IMR-90 (cell line): ENCODE measurements at regions not wholly inside any gene's neighbourhood (a gene's known extent, or its start where the extent isn't known, plus 50 kb on each side); places are given as distances from the start of the nearest gene placed in this dataset.

ENCODE experiments used
- ATAC-seq: fragments of 200-7000 bp; cut with Tn5 transposase; 2 replicates; pipeline ENCODE4 v1.9.1; 2020; ENCODE audit warnings: low read depth, mild to moderate bottlenecking, moderate library complexity
- BruUV-seq: library from RNA; stranded (reverse); fragments of 400-500 nt; replicated peaks from 2 replicates; lab custom pipeline; 2021; lab: Mats Ljungman, UMichigan
- CTCF ChIA-PET: fragments of 300-600 bp; formaldehyde crosslinking; extraction: SDS; loops from one replicate; lab custom pipeline; 2021; ENCODE audit warnings: antibody characterized with exemption; lab: Yijun Ruan, JAX
- POLR2A ChIA-PET: fragments of 300-600 bp; sonication (Branson Sonifier 250); formaldehyde crosslinking; loops from one replicate; lab custom pipeline; 2022; ENCODE audit warnings: antibody characterized with exemption; ENCODE audit not compliant: unreplicated experiment; lab: Charles Lee
- DNase-seq: peaks from one replicate; pipeline ENCODE4 v3.0.0; 2013
- H2AFZ ChIP-seq: replicated peaks from 2 replicates; pipeline ENCODE3; 2013; ENCODE audit warnings: low read length, mild to moderate bottlenecking; ENCODE audit not compliant: poor library complexity
- H2AK5ac ChIP-seq: 2 replicates; pipeline ENCODE4 v1.6.1; 2013; ENCODE audit warnings: low read depth, low read length, inconsistent platforms
- H2AK9ac ChIP-seq: replicated peaks from 2 replicates; pipeline ENCODE3; 2013; ENCODE audit warnings: mild to moderate bottlenecking, low read depth, low read length, moderate library complexity; ENCODE audit not compliant: poor library complexity
- H2BK120ac ChIP-seq: 2 replicates; pipeline ENCODE4 v1.6.1; 2013; ENCODE audit warnings: low read depth, low read length, inconsistent platforms
- H2BK15ac ChIP-seq: 3 replicates; pipeline ENCODE4 v1.6.1; 2013; ENCODE audit warnings: low read depth, low read length, inconsistent platforms
- H2BK20ac ChIP-seq: 2 replicates; pipeline ENCODE4 v1.6.1; 2013; ENCODE audit warnings: low read depth, mild to moderate bottlenecking, inconsistent platforms, low read length, moderate library complexity
- H2BK5ac ChIP-seq: 2 replicates; pipeline ENCODE4 v1.6.1; 2013; ENCODE audit warnings: mild to moderate bottlenecking, low read depth, low read length, inconsistent platforms; ENCODE audit not compliant: poor library complexity, severe bottlenecking
- H3K14ac ChIP-seq: replicated peaks from 2 replicates; pipeline ENCODE4 v1.6.1; 2013; ENCODE audit warnings: low read depth, low read length, inconsistent platforms
- H3K18ac ChIP-seq: 2 replicates; pipeline ENCODE4 v1.6.1; 2013; ENCODE audit warnings: low read depth, low read length, control low read depth
- H3K23ac ChIP-seq: 2 replicates; pipeline ENCODE4 v1.6.1; 2013; ENCODE audit warnings: low read depth, low read length, inconsistent platforms
- H3K27ac ChIP-seq: 2 replicates; pipeline ENCODE4 v1.5.1; 2013; ENCODE audit warnings: mild to moderate bottlenecking, control low read depth, low read length; ENCODE audit not compliant: insufficient read depth
- H3K27me3 ChIP-seq: 2 replicates; pipeline ENCODE4 v1.6.1; 2013; ENCODE audit warnings: low read length; ENCODE audit not compliant: control insufficient read depth, insufficient read depth
- H3K36me3 ChIP-seq: 2 replicates; pipeline ENCODE4 v1.6.1; 2013; ENCODE audit warnings: low read length, mixed read lengths; ENCODE audit not compliant: control insufficient read depth, insufficient read depth
- H3K4ac ChIP-seq: 2 replicates; pipeline ENCODE4 v1.6.1; 2013; ENCODE audit warnings: low read depth, low read length, inconsistent platforms
- H3K4me1 ChIP-seq: 2 replicates; pipeline ENCODE4 v1.6.1; 2013; ENCODE audit warnings: low read length, mixed read lengths; ENCODE audit not compliant: control insufficient read depth, insufficient read depth
- H3K4me2 ChIP-seq: 2 replicates; pipeline ENCODE4 v1.6.1; 2013; ENCODE audit warnings: low read depth, mild to moderate bottlenecking, control low read depth, low read length, moderate library complexity
- H3K4me3 ChIP-seq: 2 replicates; pipeline ENCODE4 v1.5.1; 2013; ENCODE audit warnings: low read depth, mild to moderate bottlenecking, control low read depth, low read length, moderate library complexity; ENCODE audit not compliant: insufficient read depth
- H3K56ac ChIP-seq: 2 replicates; pipeline ENCODE4 v1.6.1; 2013; ENCODE audit warnings: low read length, inconsistent platforms; ENCODE audit not compliant: insufficient read depth; ENCODE audit errors: extremely low read depth
- H3K79me1 ChIP-seq, 2 experiments: 2 replicates each; pipeline ENCODE4 v1.6.1; 2013; ENCODE audit warnings: low read length in 2 of 2, inconsistent platforms in 1 of 2, low read depth in 1 of 2
- H3K9ac ChIP-seq: 2 replicates; pipeline ENCODE4 v1.6.1; 2013; ENCODE audit warnings: low read depth, low read length, control low read depth
- H3K9me1 ChIP-seq: 2 replicates; pipeline ENCODE4 v1.6.1; 2013; ENCODE audit warnings: low read length, inconsistent platforms; ENCODE audit not compliant: insufficient read depth
- H3K9me3 ChIP-seq: 2 replicates; pipeline ENCODE4 v1.6.1; 2013; ENCODE audit warnings: low read length; ENCODE audit not compliant: control insufficient read depth, insufficient read depth
- H4K20me1 ChIP-seq: 2 replicates; pipeline ENCODE4 v1.6.1; 2013; ENCODE audit warnings: low read length, inconsistent platforms; ENCODE audit not compliant: insufficient read depth
- H4K5ac ChIP-seq: 2 replicates; pipeline ENCODE4 v1.6.1; 2013; ENCODE audit warnings: mild to moderate bottlenecking, low read depth, low read length, control low read depth
- H4K8ac ChIP-seq, 2 experiments: 2 replicates each; pipeline ENCODE4 v1.6.1; 2013; ENCODE audit warnings: low read depth in 2 of 2, low read length in 2 of 2, control low read depth in 1 of 2, inconsistent platforms in 1 of 2
- H4K91ac ChIP-seq: 2 replicates; pipeline ENCODE4 v1.6.1; 2013; ENCODE audit warnings: low read depth, low read length, inconsistent platforms; ENCODE audit not compliant: insufficient read depth
- BHLHE40 ChIP-seq: fragments of 150-350 bp; IDR thresholded peaks from 2 replicates; pipeline ENCODE4 v1.6.1; 2016; ENCODE audit warnings: mild to moderate bottlenecking, low read depth, low read length
- CEBPB ChIP-seq: IDR thresholded peaks from 2 replicates; pipeline ENCODE4 v1.6.1; 2012; ENCODE audit warnings: low read depth, low read length, improper control_type of control experiment
- CHD1 ChIP-seq: IDR thresholded peaks from 2 replicates; pipeline ENCODE4 v1.6.1; 2012; ENCODE audit warnings: low read depth, low read length, improper control_type of control experiment
- MAFK ChIP-seq: IDR thresholded peaks from 2 replicates; pipeline ENCODE4 v1.6.1; 2012; ENCODE audit warnings: low read depth, low read length, improper control_type of control experiment
- MAZ ChIP-seq: IDR thresholded peaks from 2 replicates; pipeline ENCODE4 v1.6.1; 2012; ENCODE audit warnings: low read depth, mild to moderate bottlenecking, low read length, improper control_type of control experiment, moderate library complexity, borderline replicate concordance
- MXI1 ChIP-seq: IDR thresholded peaks from 2 replicates; pipeline ENCODE4 v1.6.1; 2012; ENCODE audit warnings: low read depth, mild to moderate bottlenecking, low read length, moderate library complexity, borderline replicate concordance
- NFE2L2 ChIP-seq: fragments of 150-350 bp; IDR thresholded peaks from 2 replicates; pipeline ENCODE4 v1.6.1; 2016; ENCODE audit warnings: low read depth, mild to moderate bottlenecking, low read length
- POLR2A ChIP-seq: IDR thresholded peaks from 2 replicates; pipeline ENCODE4 v1.6.1; 2012; ENCODE audit warnings: mild to moderate bottlenecking, low read depth, low read length
- RAD21 ChIP-seq: IDR thresholded peaks from 2 replicates; pipeline ENCODE4 v1.6.1; 2012; ENCODE audit warnings: low read length, improper control_type of control experiment
- RCOR1 ChIP-seq: IDR thresholded peaks from 2 replicates; pipeline ENCODE4 v1.6.1; 2012; ENCODE audit warnings: mild to moderate bottlenecking, low read length, improper control_type of control experiment; ENCODE audit not compliant: insufficient replicate concordance
- RFX5 ChIP-seq: IDR thresholded peaks from 2 replicates; pipeline ENCODE4 v1.8.0; 2012; ENCODE audit warnings: low read depth, mild to moderate bottlenecking, low read length, moderate library complexity
- SMC3 ChIP-seq: fragments of 150-350 bp; IDR thresholded peaks from 2 replicates; pipeline ENCODE4 v1.6.1; 2016; ENCODE audit warnings: low read depth, mild to moderate bottlenecking, antibody characterized with exemption, low read length, moderate library complexity
- dilution Hi-C: fragments of 300-500 bp; cut with HindIII; formaldehyde crosslinking; loops from one replicate; pipeline ENCODE4 v1.14.3; 2018; ENCODE audit warnings: low sequenced_read_pairs; ENCODE audit not compliant: unreplicated experiment
- in situ Hi-C: fragments of 300-500 bp; cut with MboI; formaldehyde crosslinking; loops from 3 replicates; pipeline ENCODE4 v1.14.3; 2019; ENCODE audit warnings: low sequenced_read_pairs, inconsistent platforms, mixed read lengths
- intact Hi-C: fragments of 100-400 bp; cut with micrococcal nuclease; formaldehyde crosslinking; loops from 2 replicates; pipeline ENCODE4 v1.10.0; 2022
- TF ChIP-seq, protein P1 (sequence below): fragments of 150-350 bp; IDR thresholded peaks from 2 replicates; pipeline ENCODE4 v1.6.1; 2017; ENCODE audit warnings: mild to moderate bottlenecking, antibody characterized with exemption, low read length, low read depth
- TF ChIP-seq, protein P2 (sequence below): conservative IDR thresholded peaks from 2 replicates; pipeline ENCODE4 v1.5.1; 2012; ENCODE audit warnings: mild to moderate bottlenecking, low read depth, low read length, improper control_type of control experiment
- TF ChIP-seq, protein P3 (sequence below): fragments of 150-350 bp; IDR thresholded peaks from 2 replicates; pipeline ENCODE4 v1.6.1; 2016; ENCODE audit warnings: low read depth, mild to moderate bottlenecking, low read length, moderate library complexity, borderline replicate concordance

DNA sequence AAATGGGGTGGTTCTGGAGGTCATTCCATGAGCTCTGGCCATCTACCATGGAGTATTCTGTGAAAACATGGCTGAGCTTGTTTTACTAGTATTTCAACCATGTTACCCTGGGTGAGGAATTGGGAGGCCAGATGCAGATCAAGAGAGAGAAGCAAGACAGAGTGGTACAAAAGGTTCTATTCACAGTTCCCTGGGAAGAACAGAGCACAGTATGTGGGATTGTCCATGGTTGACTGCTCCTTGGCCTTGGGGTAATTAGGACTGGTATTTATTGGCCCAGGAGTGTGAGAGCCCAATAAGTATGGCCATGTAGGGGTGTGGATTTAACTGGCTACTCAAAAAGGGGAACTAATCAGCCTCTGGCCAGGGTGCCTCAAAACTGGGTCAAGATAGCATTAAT, 239.7 kb upstream of the GATB start:
- POLR2A ChIA-PET = no interaction called here
- no peak overlapping the region for H3K4ac ChIP-seq

More for the DNA sequence above, 239.7 kb upstream of the GATB start:
- Histone ChIP-seq H4K91ac (no peak overlapping the region), H3K14ac (no peak overlapping the region), H3K18ac (no peak overlapping the region), H3K9me3 (no peaks in the 10 kb centered on the region), H2AFZ (no peak overlapping the region), H2AK9ac (no peak overlapping the region), H3K36me3 (no peaks in the 10 kb centered on the region), H4K5ac (no peak overlapping the region), H2AK5ac (no peak overlapping the region), H3K9ac (no peak overlapping the region), H2BK5ac (no peak overlapping the region), H4K20me1 (no peaks in the 10 kb centered on the region), H3K56ac (no peak overlapping the region), H3K27me3 (peaks cover 15% of the 10 kb centered on the region), H2BK20ac (no peak overlapping the region), H3K4me3 (no peak overlapping the region), H3K23ac (no peak overlapping the region), H3K27ac (no peak overlapping the region), H3K4me1 (no peaks in the 10 kb centered on the region), H3K4me2 (no peak overlapping the region), H3K9me1 (no peaks in the 10 kb centered on the region), H3K79me1 (no peaks in the 10 kb centered on the region), H4K8ac (no peak overlapping the region), H2BK15ac (no peak overlapping the region), H2BK120ac (no peak overlapping the region)
- TF ChIP-seq MXI1 (no peak), MAZ (no peak), CEBPB (no peak), MAFK (no peak), BHLHE40 (no peak), RFX5 (no peak), NFE2L2 (no peak), POLR2A (no peak), CHD1 (no peak), RAD21 (no peak), RCOR1 (no peak), SMC3 (no peak)
- TF ChIP-seq, protein P1, sequence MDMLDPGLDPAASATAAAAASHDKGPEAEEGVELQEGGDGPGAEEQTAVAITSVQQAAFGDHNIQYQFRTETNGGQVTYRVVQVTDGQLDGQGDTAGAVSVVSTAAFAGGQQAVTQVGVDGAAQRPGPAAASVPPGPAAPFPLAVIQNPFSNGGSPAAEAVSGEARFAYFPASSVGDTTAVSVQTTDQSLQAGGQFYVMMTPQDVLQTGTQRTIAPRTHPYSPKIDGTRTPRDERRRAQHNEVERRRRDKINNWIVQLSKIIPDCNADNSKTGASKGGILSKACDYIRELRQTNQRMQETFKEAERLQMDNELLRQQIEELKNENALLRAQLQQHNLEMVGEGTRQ = no peak
- TF ChIP-seq, protein P2, sequence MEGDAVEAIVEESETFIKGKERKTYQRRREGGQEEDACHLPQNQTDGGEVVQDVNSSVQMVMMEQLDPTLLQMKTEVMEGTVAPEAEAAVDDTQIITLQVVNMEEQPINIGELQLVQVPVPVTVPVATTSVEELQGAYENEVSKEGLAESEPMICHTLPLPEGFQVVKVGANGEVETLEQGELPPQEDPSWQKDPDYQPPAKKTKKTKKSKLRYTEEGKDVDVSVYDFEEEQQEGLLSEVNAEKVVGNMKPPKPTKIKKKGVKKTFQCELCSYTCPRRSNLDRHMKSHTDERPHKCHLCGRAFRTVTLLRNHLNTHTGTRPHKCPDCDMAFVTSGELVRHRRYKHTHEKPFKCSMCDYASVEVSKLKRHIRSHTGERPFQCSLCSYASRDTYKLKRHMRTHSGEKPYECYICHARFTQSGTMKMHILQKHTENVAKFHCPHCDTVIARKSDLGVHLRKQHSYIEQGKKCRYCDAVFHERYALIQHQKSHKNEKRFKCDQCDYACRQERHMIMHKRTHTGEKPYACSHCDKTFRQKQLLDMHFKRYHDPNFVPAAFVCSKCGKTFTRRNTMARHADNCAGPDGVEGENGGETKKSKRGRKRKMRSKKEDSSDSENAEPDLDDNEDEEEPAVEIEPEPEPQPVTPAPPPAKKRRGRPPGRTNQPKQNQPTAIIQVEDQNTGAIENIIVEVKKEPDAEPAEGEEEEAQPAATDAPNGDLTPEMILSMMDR = no peak
- TF ChIP-seq, protein P3, sequence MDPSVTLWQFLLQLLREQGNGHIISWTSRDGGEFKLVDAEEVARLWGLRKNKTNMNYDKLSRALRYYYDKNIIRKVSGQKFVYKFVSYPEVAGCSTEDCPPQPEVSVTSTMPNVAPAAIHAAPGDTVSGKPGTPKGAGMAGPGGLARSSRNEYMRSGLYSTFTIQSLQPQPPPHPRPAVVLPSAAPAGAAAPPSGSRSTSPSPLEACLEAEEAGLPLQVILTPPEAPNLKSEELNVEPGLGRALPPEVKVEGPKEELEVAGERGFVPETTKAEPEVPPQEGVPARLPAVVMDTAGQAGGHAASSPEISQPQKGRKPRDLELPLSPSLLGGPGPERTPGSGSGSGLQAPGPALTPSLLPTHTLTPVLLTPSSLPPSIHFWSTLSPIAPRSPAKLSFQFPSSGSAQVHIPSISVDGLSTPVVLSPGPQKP = no peak
- in situ Hi-C loops (no loop called here), dilution Hi-C loops (no loop called here), intact Hi-C loops (no loop called here)
- ATAC-seq (no peak), DNase-seq (no peak)
- CTCF ChIA-PET = no interaction called here
- no TSS peak for BruUV-seq
